ENCODE measurements at regions not wholly inside any gene's neighbourhood (a gene's known extent, or its start where the extent isn't known, plus 50 kb on each side); places are given as distances from the start of the nearest gene placed in this dataset.

DNA sequence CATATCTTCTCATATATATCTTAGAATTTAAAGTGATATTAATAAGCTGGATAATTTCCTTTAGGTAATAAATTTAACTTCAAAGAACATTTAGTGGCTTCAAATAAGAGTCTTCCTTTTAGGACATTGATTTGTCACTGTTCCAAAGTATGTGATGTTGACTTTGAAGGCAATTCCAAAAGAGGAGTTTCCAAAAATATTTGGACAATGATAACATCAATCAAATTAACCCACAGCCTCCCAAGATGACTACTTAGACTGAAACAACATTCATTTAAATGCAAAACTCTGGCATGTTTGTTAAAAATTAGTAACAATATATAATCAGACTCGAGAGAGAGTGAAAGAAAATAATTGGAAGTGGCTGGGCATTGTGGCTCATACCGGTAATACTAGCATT lies 211.1 kb downstream of the OGFRL1 start:
- H3K27ac ChIP-seq: no peak overlapping the region
- no peak overlapping the region for H3K4me3 ChIP-seq

GRCh38 chr6:71502168-71502567 lies 213.6 kb downstream of the OGFRL1 start:
- no peak overlapping the region for H3K27ac ChIP-seq
- no peak overlapping the region for H3K4me3 ChIP-seq

- Histone ChIP-seq H3K4me3 (no peak overlapping the region), H3K27ac (no peak overlapping the region)
These were observed 214.3 kb downstream of the OGFRL1 start for GRCh38 chr6:71502956-71503355.

GRCh38 chr6:71507183-71507582 lies 218.6 kb downstream of the OGFRL1 start:
- Histone ChIP-seq H3K4me3 (no peak overlapping the region), H3K27ac (no peak overlapping the region)

- H3K4me3 ChIP-seq: no peak overlapping the region
- H3K27ac ChIP-seq: no peak overlapping the region
These were observed 220.8 kb downstream of the OGFRL1 start for GRCh38 chr6:71509191-71510005.

DNA sequence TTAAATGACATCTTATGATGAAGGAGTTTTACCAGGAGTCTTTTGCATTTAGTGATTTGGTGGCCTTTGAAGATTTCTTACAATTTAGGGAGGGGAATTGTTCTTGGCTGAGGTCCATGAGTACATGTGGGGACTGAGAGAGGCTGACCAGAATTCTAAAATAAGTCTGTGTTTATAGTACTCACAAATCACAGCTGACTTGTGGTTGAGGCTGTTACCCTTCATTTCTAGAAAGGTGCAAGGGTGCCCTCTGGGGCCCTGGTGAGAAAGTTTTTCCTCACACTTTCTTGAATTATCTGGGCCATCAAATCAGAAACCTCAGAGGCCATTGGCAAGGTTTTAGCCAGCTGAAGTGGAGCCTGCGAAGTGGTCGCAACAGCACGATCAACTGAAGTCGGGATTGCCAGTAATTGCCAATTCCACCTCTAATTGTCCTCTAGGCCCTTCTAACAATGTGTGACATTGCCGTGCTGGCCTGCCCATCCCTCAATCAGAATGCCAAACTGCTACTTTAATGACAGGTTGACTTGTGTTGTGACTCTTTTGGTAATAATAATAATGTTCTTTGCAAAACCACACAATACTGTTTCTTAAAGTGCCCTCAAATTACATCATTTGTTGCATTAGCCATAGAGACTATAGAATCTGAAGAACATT lies 221.6 kb downstream of the OGFRL1 start:
- Histone ChIP-seq H3K27ac (no peak overlapping the region), H3K4me3 (no peak overlapping the region)

DNA sequence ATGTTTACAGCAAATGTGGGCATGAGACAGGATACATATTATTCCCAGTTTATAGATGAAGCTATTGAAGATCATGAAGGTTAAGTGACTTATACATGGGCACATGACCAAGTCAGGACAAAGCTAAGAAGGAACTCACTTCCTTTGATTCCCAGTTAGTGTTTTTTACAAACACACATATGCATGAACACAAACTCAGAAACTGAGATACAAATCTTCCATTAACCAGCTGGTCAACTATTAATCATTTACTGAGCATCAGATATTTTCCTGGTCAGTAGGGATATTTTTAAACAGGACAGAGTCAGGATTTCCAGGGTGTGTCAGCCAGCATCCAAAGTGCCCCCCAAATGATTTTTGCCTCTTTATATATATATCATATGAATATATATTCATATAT lies 222.2 kb downstream of the OGFRL1 start:
- no peak overlapping the region for H3K4me3 ChIP-seq
- H3K27ac ChIP-seq: no peak overlapping the region

- H3K27ac ChIP-seq: no peak overlapping the region
These were observed 223.6 kb downstream of the OGFRL1 start for GRCh38 chr6:71512256-71512655.

DNA sequence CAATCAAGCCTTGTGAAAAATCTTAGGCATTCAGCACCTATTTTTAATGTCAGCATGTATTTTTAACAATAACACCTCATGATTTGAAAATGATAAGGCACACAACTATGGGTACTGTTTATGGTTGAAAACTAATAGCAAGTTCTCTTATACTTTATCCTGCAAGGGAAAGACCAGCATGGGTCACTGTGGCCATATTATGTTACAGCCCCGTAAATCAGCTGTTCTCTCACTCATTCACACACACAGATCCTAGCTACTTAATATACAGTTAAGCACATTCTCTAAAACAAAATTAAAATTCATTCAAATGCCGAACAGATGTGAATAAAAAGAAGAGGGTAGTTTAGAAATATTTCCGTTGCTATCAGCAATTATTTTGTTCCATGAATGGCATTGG lies 224.4 kb downstream of the OGFRL1 start:
- Histone ChIP-seq H3K4me3 (no peak overlapping the region), H3K27ac (no peak overlapping the region)

More at GRCh38 chr6:71512256-71512655, 223.6 kb downstream of the OGFRL1 start:
- H3K4me3 ChIP-seq: no peak overlapping the region

DNA sequence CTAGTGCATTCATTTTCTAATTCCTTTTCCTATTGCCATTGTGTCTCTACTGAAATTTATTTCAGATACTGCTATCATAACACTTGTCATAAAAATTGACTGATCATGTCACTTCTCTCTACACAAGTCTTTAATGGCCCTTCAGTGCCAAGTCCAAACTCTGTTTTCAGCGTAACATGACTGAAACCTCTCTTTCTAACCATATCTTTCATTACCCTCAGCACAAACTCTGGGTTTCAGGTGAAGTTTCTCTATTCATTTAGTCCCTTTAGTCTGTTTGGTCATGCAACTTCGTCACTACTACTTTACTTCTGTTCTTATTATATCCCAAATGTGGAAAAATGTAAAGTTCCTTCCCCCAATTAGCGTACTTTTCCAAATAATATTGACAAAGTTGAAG lies 234.9 kb downstream of the OGFRL1 start:
- H3K4me3 ChIP-seq: no peak overlapping the region
- no peak overlapping the region for H3K27ac ChIP-seq

DNA sequence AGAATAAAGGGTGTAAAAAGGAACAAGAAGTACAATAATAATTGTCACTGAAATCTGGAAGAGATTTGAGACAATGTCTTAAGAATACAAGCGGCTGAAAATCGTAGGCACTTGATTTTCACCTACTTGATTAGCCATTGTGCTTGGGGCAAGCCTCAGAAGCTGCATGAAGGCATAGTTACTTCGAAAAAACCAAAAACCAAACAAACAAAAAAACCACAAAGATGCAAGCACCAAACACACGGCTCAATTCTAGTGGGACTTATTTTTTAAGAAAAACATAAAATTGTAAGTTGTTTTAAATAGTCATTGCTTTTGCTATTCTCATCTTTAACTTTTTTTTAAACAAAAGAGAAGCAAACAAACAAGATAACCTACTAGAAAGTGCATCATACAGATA lies 235.6 kb downstream of the OGFRL1 start:
- Histone ChIP-seq H3K4me3 (no peak overlapping the region), H3K27ac (no peak overlapping the region)

- H3K4me3 ChIP-seq: no peak overlapping the region
- H3K27ac ChIP-seq: no peak overlapping the region
These were observed 239.3 kb downstream of the OGFRL1 start for GRCh38 chr6:71527886-71528285.

DNA sequence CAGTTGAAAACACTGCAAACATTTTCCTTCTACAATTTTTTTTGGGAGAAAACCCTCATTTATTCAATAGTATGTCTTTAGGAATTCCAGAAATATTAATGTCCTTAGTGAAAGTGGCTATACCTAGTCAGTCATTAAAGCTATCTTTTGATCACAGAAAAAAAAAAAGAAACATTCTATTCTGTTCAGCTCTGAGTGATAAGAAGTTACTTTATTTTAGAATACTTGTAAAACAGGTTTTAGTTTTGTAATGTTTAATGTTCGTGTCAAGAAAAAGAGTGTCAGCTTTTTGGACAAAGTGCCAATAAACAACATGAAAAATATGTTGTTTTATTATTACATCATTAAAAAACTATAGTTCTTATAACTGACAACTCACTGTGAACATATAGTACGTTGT lies 240.4 kb downstream of the OGFRL1 start:
- Histone ChIP-seq H3K4me3 (no peak overlapping the region), H3K27ac (no peak overlapping the region)

DNA sequence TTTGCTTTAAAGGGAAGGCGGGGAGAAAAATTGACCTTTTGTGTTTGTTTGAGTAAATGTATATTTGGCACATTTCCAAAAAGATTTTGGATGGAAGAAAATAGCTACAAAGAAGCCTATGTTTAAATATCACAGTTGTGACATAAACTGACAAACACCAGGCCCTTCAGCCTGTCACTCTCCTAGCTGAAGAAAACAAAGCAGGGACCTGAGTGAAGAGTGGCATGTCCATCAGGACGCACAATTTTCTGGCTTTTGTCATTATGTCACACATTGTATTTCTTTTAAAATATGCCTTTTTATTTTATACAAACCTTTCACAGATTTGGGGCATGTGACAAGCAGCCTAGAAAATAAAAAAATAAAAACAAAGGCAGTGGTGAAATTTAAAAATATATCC lies 241.2 kb downstream of the OGFRL1 start:
- H3K27ac ChIP-seq: no peak overlapping the region
- H3K4me3 ChIP-seq: no peak overlapping the region

- no peak overlapping the region for H3K4me3 ChIP-seq
These were observed 242.4 kb downstream of the OGFRL1 start for GRCh38 chr6:71531006-71531405.

GRCh38 chr6:71531841-71532240 lies 243.2 kb downstream of the OGFRL1 start:
- Histone ChIP-seq H3K27ac (no peak overlapping the region), H3K4me3 (no peak overlapping the region)

More at GRCh38 chr6:71531006-71531405, 242.4 kb downstream of the OGFRL1 start:
- no peak overlapping the region for H3K27ac ChIP-seq

DNA sequence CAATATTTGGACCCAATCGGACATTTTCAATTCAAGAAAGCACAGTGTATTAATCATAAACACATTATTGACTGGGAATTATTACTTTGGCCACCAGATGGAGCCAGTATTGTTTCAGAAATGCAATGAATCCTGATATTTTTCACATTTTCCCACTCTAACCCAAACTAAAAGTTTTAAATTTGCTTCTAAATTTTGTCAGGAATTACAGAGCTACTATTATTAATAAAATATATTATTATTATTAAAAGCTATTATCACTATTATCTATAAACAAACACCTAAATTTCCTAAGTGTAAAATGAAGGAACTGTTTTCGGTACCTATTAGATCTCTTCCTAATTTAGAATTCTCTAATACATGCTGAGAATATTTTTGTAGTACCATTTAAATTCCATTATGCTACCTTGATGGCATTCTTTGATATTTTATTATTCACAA lies 245.3 kb downstream of the OGFRL1 start:
- Histone ChIP-seq H3K4me3 (no peak overlapping the region), H3K27ac (no peak overlapping the region)

- H3K27ac ChIP-seq: no peak overlapping the region
- no peak overlapping the region for H3K4me3 ChIP-seq
These were observed 246.3 kb downstream of the OGFRL1 start for GRCh38 chr6:71534921-71535320.

- no peak overlapping the region for H3K4me3 ChIP-seq
- H3K27ac ChIP-seq: no peak overlapping the region
These were observed 249.1 kb downstream of the OGFRL1 start for GRCh38 chr6:71537717-71538116.

GRCh38 chr6:71544028-71544427 lies 255.4 kb downstream of the OGFRL1 start:
- no peak overlapping the region for H3K27ac ChIP-seq
- H3K4me3 ChIP-seq: no peak overlapping the region

DNA sequence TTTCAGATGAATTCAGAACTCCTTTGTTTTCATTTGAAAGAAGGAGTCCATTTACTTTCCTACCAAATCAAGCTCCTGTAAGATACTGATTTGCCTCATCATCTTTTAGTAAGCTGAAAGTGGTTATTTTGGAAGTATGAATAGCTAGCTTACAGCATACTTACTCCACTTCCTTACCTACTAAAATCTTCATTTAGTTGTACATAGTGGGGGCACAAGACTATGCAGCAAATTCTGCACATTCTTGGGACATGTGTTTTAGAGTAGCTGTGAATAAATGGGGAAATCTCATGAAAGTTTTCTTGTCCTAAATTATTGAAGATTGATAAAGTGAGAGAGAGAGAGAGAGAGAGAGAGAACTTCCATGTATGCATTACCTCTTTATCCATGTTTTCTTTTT lies 256.3 kb downstream of the OGFRL1 start:
- Histone ChIP-seq H3K27ac (no peak overlapping the region), H3K4me3 (no peak overlapping the region)
